ENCODE measurements at regions not wholly inside any gene's neighbourhood (a gene's known extent, or its start where the extent isn't known, plus 50 kb on each side); places are given as distances from the start of the nearest gene placed in this dataset.
"Not testable (repeated sequence)": the region's sequence is repeated elsewhere in the genome, so short reads cannot be mapped to it uniquely, and the experiment has no call there.

DNA sequence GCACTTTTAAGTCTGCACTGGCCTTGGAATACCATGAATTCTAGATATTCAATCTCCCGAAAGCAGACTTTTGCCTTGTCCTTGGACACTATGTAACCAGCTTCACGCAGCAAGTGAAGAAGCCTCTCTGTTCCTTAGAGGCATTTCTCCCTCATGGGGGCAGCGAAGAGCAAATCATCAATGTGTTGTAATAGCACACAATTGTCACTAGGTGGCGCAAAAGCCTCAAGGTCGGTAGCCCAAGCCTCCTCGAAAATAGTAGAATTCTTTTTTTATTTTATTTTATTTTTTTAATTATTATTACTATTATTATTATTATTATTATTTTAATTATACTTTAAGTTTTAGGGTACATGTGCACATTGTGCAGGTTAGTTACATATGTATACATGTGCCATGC, 100.8 kb downstream of the ALG10 start:
- ATAC-seq = peak; percentile 57 to 61
- H3K4me1 ChIP-seq; DNase-seq; H3K27ac ChIP-seq; H3K27me3 ChIP-seq (ENCODE audit: low read depth); H3K4me3 ChIP-seq; H3K9me3 ChIP-seq; H3K36me3 ChIP-seq: not testable (repeated sequence)
- intact Hi-C loops (cut with DNase I) = loop anchor here (10.0 kb wide), 1 partner anchor 102 kb away; no protein-coding TSS in a partner anchor
- TF ChIP-seq, protein P1, sequence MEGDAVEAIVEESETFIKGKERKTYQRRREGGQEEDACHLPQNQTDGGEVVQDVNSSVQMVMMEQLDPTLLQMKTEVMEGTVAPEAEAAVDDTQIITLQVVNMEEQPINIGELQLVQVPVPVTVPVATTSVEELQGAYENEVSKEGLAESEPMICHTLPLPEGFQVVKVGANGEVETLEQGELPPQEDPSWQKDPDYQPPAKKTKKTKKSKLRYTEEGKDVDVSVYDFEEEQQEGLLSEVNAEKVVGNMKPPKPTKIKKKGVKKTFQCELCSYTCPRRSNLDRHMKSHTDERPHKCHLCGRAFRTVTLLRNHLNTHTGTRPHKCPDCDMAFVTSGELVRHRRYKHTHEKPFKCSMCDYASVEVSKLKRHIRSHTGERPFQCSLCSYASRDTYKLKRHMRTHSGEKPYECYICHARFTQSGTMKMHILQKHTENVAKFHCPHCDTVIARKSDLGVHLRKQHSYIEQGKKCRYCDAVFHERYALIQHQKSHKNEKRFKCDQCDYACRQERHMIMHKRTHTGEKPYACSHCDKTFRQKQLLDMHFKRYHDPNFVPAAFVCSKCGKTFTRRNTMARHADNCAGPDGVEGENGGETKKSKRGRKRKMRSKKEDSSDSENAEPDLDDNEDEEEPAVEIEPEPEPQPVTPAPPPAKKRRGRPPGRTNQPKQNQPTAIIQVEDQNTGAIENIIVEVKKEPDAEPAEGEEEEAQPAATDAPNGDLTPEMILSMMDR (IDR thresholded peaks at IDR 0.05) = peak; percentile 92

DNA sequence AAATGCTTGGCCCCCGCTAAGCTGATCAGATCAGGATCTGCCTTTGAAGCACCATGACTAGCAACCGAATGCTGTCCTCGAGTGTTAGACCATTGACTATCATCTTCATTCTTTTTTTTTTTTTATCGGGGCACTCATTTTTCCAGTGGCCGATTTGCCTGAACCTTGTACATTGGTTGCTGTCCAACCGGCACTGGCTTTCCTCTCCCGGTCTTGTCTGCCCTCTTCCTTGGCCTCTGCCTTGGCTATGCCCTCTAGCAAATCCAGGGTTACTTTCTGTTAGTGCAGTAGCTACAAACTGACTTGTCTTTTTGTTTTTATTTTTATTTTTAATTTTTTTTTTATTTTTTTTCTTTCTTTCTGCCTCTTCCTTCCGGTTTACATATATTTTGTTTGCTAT, 102.3 kb downstream of the ALG10 start:
- H3K27ac ChIP-seq = no peak overlapping the region
- H3K4me3 ChIP-seq = no peak overlapping the region
- H3K27me3 ChIP-seq (ENCODE audit: low read depth) = no peaks in the 10 kb centered on the region
- ATAC-seq = no peak
- H3K4me1 ChIP-seq = no peaks in the 10 kb centered on the region
- no peak for DNase-seq
- intact Hi-C loops (cut with DNase I) = loop anchor here (10.0 kb wide), 1 partner anchor 100 kb away; no protein-coding TSS in a partner anchor
- H3K36me3 ChIP-seq = no peaks in the 10 kb centered on the region
- H3K9me3 ChIP-seq = no peaks in the 10 kb centered on the region
- TF ChIP-seq, protein P1 (IDR thresholded peaks at IDR 0.05) = no peak

DNA sequence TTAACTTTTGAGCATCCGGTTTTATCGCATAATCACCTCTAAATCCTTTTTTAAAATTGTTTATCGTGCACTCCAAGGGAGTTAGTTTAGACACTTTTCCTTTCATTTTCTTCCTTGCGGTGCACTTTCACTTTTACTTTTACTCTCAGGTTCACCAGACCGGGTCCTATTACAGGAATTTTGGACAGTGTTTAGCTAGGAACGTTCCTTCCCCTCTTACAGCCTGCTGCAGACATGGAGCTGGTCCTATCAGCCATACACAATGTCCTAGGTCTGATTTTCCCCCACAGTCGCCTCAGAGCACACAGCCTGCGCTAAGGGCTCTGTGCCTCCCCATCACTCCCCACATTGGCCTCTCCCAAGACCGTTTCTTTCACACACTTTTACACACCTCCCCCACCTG, 103.9 kb downstream of the ALG10 start:
- DNase-seq = no peak
- Histone ChIP-seq H3K4me3 (peak overlapping the region; percentile 31), H3K4me1 (no peaks in the 10 kb centered on the region), H3K27me3 (ENCODE audit: low read depth) (no peaks in the 10 kb centered on the region), H3K27ac (peak overlapping the region; percentile 15), H3K9me3 (no peaks in the 10 kb centered on the region), H3K36me3 (no peaks in the 10 kb centered on the region)
- ATAC-seq = peak; percentile 35 to 52
- TF ChIP-seq, protein P1 (IDR thresholded peaks at IDR 0.05) = no peak
- intact Hi-C loops (cut with DNase I) = loop anchor here (10.0 kb wide), 1 partner anchor 99 kb away; no protein-coding TSS in a partner anchor

DNA sequence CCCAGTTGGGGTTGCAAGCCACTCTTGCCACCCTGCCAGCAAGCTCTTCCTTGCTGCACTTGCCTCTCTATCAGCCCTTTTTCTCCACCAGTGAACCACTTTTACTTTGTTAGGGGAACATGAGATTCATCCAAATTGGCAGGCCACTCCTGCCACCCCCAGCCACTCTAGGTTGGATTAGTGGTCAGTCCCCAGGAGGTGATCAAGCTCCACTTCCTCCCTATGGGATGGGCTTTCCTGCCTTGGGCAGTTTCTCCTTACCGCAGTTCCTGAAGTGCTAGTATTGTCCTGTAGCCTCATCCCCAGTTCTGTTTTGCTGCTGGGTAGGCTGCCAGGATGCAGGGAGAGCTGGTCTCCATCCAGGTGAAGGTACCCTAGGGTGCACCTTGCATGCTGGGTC, 104.5 kb downstream of the ALG10 start:
- DNase-seq (no peak), ATAC-seq (no peak)
- H3K27ac ChIP-seq = no peak overlapping the region
- TF ChIP-seq, protein P1 (IDR thresholded peaks at IDR 0.05) = no peak
- no peaks in the 10 kb centered on the region for H3K9me3 ChIP-seq
- no peak overlapping the region for H3K4me3 ChIP-seq
- no peaks in the 10 kb centered on the region for H3K4me1 ChIP-seq
- H3K27me3 ChIP-seq (ENCODE audit: low read depth) = no peaks in the 10 kb centered on the region
- intact Hi-C loops (cut with DNase I) = loop anchor here (10.0 kb wide), 1 partner anchor 98 kb away; no protein-coding TSS in a partner anchor
- no peaks in the 10 kb centered on the region for H3K36me3 ChIP-seq

GRCh38 chr12:34127379-34127778, 105.1 kb downstream of the ALG10 start:
- not testable (repeated sequence) for DNase-seq; H3K27me3 ChIP-seq (ENCODE audit: low read depth); H3K4me1 ChIP-seq; H3K9me3 ChIP-seq; H3K4me3 ChIP-seq; H3K36me3 ChIP-seq; ATAC-seq; H3K27ac ChIP-seq
- intact Hi-C loops (cut with DNase I) = loop anchor here (10.0 kb wide), 1 partner anchor 97 kb away; no protein-coding TSS in a partner anchor

GRCh38 chr12:34142430-34142829, 120.1 kb downstream of the ALG10 start:
- intact Hi-C loops (cut with DNase I) = no loop called here
- Histone ChIP-seq H3K4me1 (no peaks in the 10 kb centered on the region), H3K9me3 (no peaks in the 10 kb centered on the region), H3K4me3 (no peak overlapping the region), H3K36me3 (no peaks in the 10 kb centered on the region), H3K27me3 (ENCODE audit: low read depth) (no peaks in the 10 kb centered on the region), H3K27ac (no peak overlapping the region)
- ATAC-seq (no peak), DNase-seq (no peak)
- TF ChIP-seq, protein P1 (IDR thresholded peaks at IDR 0.05) = no peak
